Esophagus squamous epithelium (tissue), 5 donors: ENCODE measurements at regions not wholly inside any gene's neighbourhood (a gene's known extent, or its start where the extent isn't known, plus 50 kb on each side); places are given as distances from the start of the nearest gene placed in this dataset.

Experiments used
- DNase-seq: peaks from one replicate; lab custom pipeline; 2025; lab: John Stamatoyannopoulos, UW
- H3K27ac ChIP-seq, 4 donors: fragments of 200-600 bp; sonication (generic); one replicate each; pipeline ENCODE4 v1.5.1; 2016 to 2019; ENCODE audit warnings: mild to moderate bottlenecking in 1 of 4
- H3K27me3 ChIP-seq, 4 donors: fragments of 200-600 bp; sonication (generic); 1 replicate in 3 of 4; 2 replicates in 1 of 4; pipeline versions ENCODE4 v1.5.1 to v1.6.0; 2017 to 2021; ENCODE audit warnings: antibody characterized with exemption in 1 of 4
- H3K36me3 ChIP-seq, 3 donors: fragments of 200-600 bp; sonication (generic); one replicate each; pipeline ENCODE4 v1.5.1; 2016 to 2019
- H3K4me1 ChIP-seq, 3 donors: fragments of 200-600 bp; sonication (generic); one replicate each; pipeline ENCODE4 v1.5.1; 2017 to 2019
- H3K4me3 ChIP-seq, 4 donors: fragments of 200-600 bp; sonication (generic); 1 replicate in 3 of 4; 2 replicates in 1 of 4; pipeline ENCODE4 v1.5.1; 2016 to 2019; ENCODE audit warnings: mild to moderate bottlenecking in 2 of 4, moderate library complexity in 1 of 4
- H3K9me3 ChIP-seq, 3 donors: fragments of 200-600 bp; sonication (generic); one replicate each; pipeline ENCODE4 v1.5.1; 2016 to 2019
- CTCF ChIP-seq, 6 experiments: fragments of 450-650 bp in 4 of 6; fragments of 200-600 bp in 2 of 6; sonication (generic) in 2 of 6; IDR thresholded peaks; one replicate each; pipeline ENCODE4 v1.5.1; 2016 to 2019; ENCODE audit warnings: antibody characterized with exemption in 6 of 6, mild to moderate bottlenecking in 4 of 6, moderate library complexity in 4 of 6
- POLR2A ChIP-seq, 4 donors: fragments of 450-650 bp; IDR thresholded peaks; one replicate each; pipeline ENCODE4 v1.6.1; 2017; ENCODE audit warnings: antibody characterized with exemption in 4 of 4, mild to moderate bottlenecking in 4 of 4, moderate library complexity in 3 of 4
- WGBS, 2 donors: methylation state at CpG; one replicate each; pipeline ENCODE4 v1.1.5; 2018; 5-methylcytosine and 5-hydroxymethylcytosine counted together
- intact Hi-C: fragments of 100-400 bp; cut with DNase I; formaldehyde crosslinking; loops from one replicate; pipeline ENCODE4 v1.15.0; 2022
- donor health status: DM: yes; HTN: yes; CAD: no.

- DNase-seq = no peak
- no peaks in the 10 kb centered on the region for H3K4me1 ChIP-seq
- no peak overlapping the region for H3K4me3 ChIP-seq
- 6 to 13% methylated on average over 3 of the region's 3 CpGs for WGBS, 2 donors
- no peaks in the 10 kb centered on the region for H3K36me3 ChIP-seq
- no peak for TF ChIP-seq POLR2A (IDR thresholded peaks at IDR 0.05)
- TF ChIP-seq CTCF (IDR thresholded peaks at IDR 0.05) = no peak
- no peak overlapping the region for H3K27ac ChIP-seq
- no peaks in the 10 kb centered on the region for H3K9me3 ChIP-seq
- peaks cover 0 to 11% (median 0%) of the 10 kb centered on the region in 4 donors for H3K27me3 ChIP-seq
- intact Hi-C loops = no loop called here
Observed at GRCh38 chr15:88321271-88321670, 64.7 kb upstream of the NTRK3 start.

GRCh38 chr15:88316586-88316985 is 60.0 kb upstream of the NTRK3 start:
- H3K36me3 ChIP-seq = no peaks in the 10 kb centered on the region
- no peak for TF ChIP-seq CTCF (IDR thresholded peaks at IDR 0.05)
- no peak for TF ChIP-seq POLR2A (IDR thresholded peaks at IDR 0.05)
- no peak overlapping the region for H3K4me3 ChIP-seq
- intact Hi-C loops = no loop called here
- H3K9me3 ChIP-seq = no peaks in the 10 kb centered on the region
- 64 to 76% methylated on average over 3 of the region's 3 CpGs for WGBS, 2 donors
- no peak overlapping the region for H3K27ac ChIP-seq
- DNase-seq = no peak
- no peaks in the 10 kb centered on the region for H3K4me1 ChIP-seq
- no peaks in the 10 kb centered on the region for H3K27me3 ChIP-seq

GRCh38 chr15:88315221-88315878 is 58.8 kb upstream of the NTRK3 start:
- TF ChIP-seq POLR2A (IDR thresholded peaks at IDR 0.05) (no peak), CTCF (IDR thresholded peaks at IDR 0.05) (no peak)
- no peaks in the 10 kb centered on the region for H3K27me3 ChIP-seq
- DNase-seq = no peak
- no peak overlapping the region for H3K4me3 ChIP-seq
- intact Hi-C loops = no loop called here
- no peaks in the 10 kb centered on the region for H3K4me1 ChIP-seq
- 44 to 54% methylated on average over 1 of the region's 1 CpG for WGBS, 2 donors
- H3K9me3 ChIP-seq = no peaks in the 10 kb centered on the region
- H3K36me3 ChIP-seq = no peaks in the 10 kb centered on the region
- no peak overlapping the region for H3K27ac ChIP-seq

GRCh38 chr15:88312941-88313579 is 56.5 kb upstream of the NTRK3 start:
- Histone ChIP-seq H3K36me3 (no peaks in the 10 kb centered on the region), H3K9me3 (no peaks in the 10 kb centered on the region), H3K4me1 (no peaks in the 10 kb centered on the region), H3K27ac (no peak overlapping the region), H3K27me3 (no peaks in the 10 kb centered on the region), H3K4me3 (no peak overlapping the region)
- 56 to 68% methylated on average over 7 of the region's 7 CpGs for WGBS, 2 donors
- TF ChIP-seq POLR2A (IDR thresholded peaks at IDR 0.05) = no peak
- TF ChIP-seq CTCF (IDR thresholded peaks at IDR 0.05) = no peak
- no peak for DNase-seq
- intact Hi-C loops = no loop called here

GRCh38 chr15:88309363-88309762 is 52.8 kb upstream of the NTRK3 start:
- no peak overlapping the region for H3K27ac ChIP-seq
- TF ChIP-seq CTCF (IDR thresholded peaks at IDR 0.05) (no peak), POLR2A (IDR thresholded peaks at IDR 0.05) (no peak)
- H3K4me3 ChIP-seq = no peak overlapping the region
- no peak for DNase-seq
- no peaks in the 10 kb centered on the region for H3K36me3 ChIP-seq
- intact Hi-C loops = no loop called here
- 61 to 74% methylated on average over 2 to 3 of the region's 3 CpGs for WGBS, 2 donors
- no peaks in the 10 kb centered on the region for H3K4me1 ChIP-seq
- H3K27me3 ChIP-seq = no peaks in the 10 kb centered on the region
- no peaks in the 10 kb centered on the region for H3K9me3 ChIP-seq
